Inflammatory macrophage (primary cell): ENCODE measurements at regions not wholly inside any gene's neighbourhood (a gene's known extent, or its start where the extent isn't known, plus 50 kb on each side); places are given as distances from the start of the nearest gene placed in this dataset.

Experiments used
- DNase-seq, 2 donors: peaks; one replicate each; pipeline ENCODE4 v3.0.0-alpha.2; 2020 to 2022

DNA sequence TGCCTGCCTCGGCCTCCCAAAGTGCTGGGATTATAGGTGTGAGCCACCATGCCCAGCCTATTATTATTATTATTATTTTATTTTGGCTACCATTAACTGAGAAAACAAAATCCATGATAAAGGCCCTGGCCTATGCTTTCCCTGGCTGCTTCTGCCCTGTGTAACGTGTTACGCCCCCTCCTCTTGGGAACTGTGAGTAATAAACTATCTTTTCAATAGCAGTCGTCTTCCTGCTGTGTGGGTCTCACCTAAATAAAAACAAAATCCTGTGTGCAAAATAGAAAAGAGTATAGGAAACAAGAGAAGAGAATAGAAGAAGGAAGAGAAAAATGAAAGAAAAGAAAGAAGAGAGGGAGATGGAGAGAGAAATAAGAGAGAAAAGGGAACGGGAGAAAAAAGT lies 237.0 kb downstream of the MIAT start:
- no peak for DNase-seq

GRCh38 chr22:26894766-26895485 lies 237.5 kb downstream of the MIAT start:
- DNase-seq = no peak

GRCh38 chr22:26897384-26897783 lies 240.0 kb downstream of the MIAT start:
- DNase-seq = no peak

- DNase-seq = no peak
These were observed 241.7 kb downstream of the MIAT start for GRCh38 chr22:26898946-26899605.

DNA sequence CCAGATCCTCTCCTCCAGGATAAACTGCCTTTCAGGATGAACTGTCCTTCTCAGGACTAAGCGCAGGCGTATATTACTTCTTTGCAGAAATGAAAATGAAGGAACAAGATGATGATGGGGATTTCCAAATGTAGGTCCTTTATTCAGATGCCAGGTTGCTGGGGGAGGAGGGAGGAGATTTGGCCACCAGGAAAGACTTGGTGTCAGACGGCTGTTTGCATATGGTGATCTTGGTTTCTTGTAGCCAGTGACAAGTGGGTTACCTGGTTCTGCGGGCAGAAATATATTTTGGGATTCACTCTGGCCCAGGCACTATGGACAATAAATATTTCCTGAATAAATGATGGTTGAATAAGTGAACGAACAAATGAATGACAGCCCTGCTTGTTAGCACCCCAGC lies 243.4 kb downstream of the MIAT start:
- no peak for DNase-seq

- no peak for DNase-seq
These were observed 243.9 kb downstream of the MIAT start for GRCh38 chr22:26901198-26901816.

GRCh38 chr22:26902401-26903029 lies 245.1 kb downstream of the MIAT start:
- no peak for DNase-seq

- DNase-seq = no peak
These were observed 245.9 kb downstream of the MIAT start for GRCh38 chr22:26903030-26903856.

GRCh38 chr22:26904483-26904882 lies 247.1 kb downstream of the MIAT start:
- no peak for DNase-seq

DNA sequence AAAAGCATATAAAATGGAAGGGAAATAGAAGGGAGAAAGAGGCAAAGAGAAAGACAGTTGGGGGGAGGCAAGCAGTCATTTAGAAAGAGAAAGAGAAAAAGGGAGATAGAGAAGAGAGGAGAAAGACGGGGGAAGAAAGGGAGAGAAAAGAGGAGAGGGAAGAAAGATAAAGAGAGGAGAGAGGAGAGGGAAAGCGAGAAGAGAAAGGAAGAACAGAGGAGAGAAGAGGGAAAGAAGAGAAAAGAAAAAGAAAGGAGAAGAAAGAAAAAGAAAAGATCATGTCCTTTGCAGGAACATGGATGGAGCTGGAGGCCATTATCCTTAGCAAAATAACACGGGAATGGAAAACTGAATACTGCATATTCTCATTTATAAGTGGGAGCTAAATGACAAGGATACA lies 247.7 kb downstream of the MIAT start:
- no peak for DNase-seq

DNA sequence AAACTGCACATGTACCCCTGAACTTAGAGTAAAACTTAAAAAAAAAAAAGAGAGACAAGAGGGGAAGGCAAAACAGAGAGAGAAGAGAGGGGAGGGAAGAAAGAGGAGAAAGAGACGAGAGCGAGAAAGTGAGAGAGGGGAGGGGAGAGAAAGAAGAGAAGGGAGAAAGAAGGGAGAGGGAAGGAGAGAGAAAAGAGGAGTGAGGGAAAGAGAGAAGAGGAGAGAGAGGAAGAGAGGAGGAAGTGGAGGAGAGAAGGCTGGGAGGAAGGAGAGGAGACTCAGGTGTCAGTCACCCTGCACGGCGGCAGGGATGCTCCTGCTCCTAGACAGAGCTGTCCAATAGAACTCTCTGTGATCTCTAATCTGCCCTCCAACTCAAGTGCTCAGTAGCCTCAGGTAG lies 248.3 kb downstream of the MIAT start:
- DNase-seq = no peak

DNA sequence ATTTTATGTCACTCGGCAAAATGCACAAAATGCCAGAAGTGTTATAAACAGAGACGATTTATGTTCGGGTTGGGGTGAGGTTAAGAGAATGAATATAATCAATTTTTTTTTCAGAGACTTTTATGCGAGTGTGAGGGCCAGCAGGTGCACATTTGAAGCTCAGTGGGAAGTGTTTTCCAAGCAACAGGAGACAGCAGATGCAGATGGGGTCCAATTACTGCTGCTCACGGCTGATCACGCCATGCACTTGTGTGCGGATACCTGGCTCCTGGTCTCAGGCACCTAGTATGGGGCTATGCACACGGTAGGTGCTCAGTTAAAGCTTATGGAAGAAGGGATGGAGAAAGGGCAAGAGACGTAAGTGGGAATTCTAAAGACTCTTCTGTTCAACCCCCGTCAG lies 249.1 kb downstream of the MIAT start:
- DNase-seq = no peak

GRCh38 chr22:26907366-26907765 lies 250.0 kb downstream of the MIAT start:
- DNase-seq = no peak

GRCh38 chr22:26910845-26911244 lies 253.5 kb downstream of the MIAT start:
- no peak for DNase-seq

- no peak for DNase-seq
These were observed 255.4 kb downstream of the MIAT start for GRCh38 chr22:26912655-26913345.

GRCh38 chr22:26914519-26915185 lies 257.3 kb downstream of the MIAT start:
- DNase-seq = no peak

DNA sequence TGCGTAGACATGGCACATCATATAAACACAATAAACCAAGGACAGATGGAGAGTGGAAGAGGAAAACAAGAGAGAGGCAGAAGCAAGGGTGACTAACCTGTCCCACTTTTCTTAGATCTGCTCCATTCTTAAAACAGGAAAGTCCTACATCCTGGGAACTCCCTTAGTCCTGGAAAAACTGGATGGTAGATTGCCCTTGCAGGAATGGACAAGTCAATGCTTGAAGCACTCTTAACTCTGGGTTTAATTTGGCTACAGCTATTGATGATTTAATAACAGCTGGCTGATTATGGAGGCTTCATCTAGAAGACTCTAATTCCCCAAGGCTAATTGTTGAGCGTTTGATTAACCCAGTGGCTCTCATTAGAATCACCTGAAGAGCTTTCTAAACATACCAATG lies 258.8 kb downstream of the MIAT start:
- no peak for DNase-seq

DNA sequence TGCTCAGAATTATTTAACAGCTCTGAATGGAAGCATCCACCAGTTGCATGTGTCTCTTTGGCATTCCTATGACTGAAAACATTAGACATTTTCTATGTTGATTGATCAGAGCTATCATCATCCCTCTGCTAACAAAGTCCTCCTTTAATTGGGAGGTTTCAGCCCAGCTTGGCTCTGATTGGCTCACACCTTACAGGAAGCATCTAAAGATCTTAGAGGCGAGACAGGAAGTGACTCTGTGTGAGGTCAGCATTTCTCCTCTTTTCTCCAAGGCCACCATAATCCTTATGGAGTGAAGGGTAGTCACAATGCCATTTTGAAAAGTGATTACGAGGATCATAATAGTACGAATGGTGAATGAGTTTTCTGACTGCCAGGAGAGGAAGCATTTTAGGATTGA lies 260.8 kb downstream of the MIAT start:
- no peak for DNase-seq

DNA sequence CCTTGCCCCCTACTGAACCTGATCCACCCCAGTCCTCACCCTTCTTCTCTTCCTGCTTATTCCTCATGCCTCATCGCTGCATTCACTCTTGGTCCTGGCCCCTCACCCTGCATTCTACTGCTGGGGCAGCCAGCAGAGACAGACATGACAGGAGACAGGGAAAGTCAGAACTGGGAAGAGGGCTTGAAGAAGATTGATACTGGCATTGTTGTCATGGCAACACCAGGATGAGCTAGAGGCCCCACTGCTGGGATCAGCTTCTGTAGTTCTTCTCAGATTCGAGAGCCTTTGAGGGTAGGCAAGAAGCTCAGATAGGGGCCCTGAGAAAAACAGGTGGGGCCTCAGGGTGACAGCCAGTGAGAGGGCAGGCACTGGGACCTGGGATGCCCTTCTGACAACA lies 264.3 kb downstream of the MIAT start:
- DNase-seq = no peak

GRCh38 chr22:26922806-26923205 lies 265.4 kb downstream of the MIAT start:
- DNase-seq = no peak

DNA sequence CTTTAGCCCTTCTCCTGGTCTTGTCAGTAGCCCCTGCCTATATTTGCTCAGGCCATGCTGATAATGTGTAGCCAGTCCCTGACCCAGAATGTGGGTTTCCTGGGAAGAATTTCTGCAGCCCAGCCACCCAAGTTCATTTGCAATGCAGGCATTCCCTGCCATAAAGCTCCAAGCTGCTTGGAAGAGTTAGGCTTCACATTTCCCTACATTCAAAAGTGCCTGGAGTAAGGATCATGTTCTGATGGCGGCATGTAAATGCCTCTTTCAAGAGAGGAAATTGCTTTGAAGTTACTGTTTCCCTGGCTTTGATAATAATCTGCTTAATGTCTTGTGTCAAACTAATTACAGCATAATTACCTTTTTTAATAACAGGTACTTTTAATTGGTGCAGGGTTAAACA lies 266.1 kb downstream of the MIAT start:
- DNase-seq = no peak

DNA sequence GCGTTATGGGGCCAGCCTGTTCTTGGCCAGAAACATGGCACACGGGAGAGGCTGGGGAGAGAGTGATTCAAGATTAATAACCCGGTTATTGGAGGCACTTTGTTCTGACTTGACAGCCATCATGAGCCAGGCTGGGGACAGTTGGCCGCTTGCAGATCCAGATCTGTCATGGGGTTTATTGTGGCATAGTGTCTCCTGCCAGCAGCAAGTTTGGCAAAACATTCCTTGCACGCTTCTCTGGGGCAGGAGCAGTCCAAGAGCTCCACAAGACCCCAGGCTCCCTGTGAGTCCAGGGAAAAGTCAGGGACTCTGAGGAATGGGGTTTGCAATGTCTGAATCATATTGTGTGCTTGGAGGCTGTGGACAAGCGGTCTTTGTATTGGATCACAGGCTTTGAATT lies 270.4 kb downstream of the MIAT start:
- no peak for DNase-seq
